Choroid plexus epithelial cell (primary cell): ENCODE measurements at regions not wholly inside any gene's neighbourhood (a gene's known extent, or its start where the extent isn't known, plus 50 kb on each side); places are given as distances from the start of the nearest gene placed in this dataset.

Source experiments
- DNase-seq: peaks from one replicate; pipeline ENCODE4 v3.0.0-alpha.2; 2010; ENCODE audit warnings: low read depth
- H3K4me3 ChIP-seq: 2 replicates; pipeline ENCODE4 v1.5.1; 2011; ENCODE audit warnings: low read depth, mild to moderate bottlenecking, control low read depth, low read length, moderate library complexity
- TF ChIP-seq, protein P1 (sequence below): conservative IDR thresholded peaks from 2 replicates; pipeline ENCODE4 v1.5.1; 2011; ENCODE audit warnings: low read depth, mild to moderate bottlenecking, control low read depth, inconsistent platforms, low read length, moderate library complexity

DNA sequence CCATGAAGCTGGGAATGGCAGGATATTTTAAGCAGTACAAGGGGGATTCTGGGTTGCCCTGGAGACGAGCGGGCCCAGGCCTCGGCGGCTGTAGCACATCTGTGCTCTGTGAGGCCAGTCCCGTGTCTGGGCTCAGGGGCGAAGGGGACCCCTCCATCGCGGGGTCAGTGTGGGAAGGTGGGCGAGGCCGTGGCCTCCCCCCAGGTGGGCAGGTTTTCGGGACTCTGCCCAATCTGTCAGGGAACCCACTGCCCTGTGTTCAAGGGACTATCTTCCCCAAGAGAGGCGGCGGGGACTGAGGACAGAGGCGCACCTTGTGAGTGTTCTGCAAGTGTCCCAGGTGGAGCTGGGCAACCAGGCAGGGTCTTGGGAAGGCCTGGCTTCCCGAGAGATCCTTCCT is 336.6 kb downstream of the CTTN start:
- TF ChIP-seq, protein P1, sequence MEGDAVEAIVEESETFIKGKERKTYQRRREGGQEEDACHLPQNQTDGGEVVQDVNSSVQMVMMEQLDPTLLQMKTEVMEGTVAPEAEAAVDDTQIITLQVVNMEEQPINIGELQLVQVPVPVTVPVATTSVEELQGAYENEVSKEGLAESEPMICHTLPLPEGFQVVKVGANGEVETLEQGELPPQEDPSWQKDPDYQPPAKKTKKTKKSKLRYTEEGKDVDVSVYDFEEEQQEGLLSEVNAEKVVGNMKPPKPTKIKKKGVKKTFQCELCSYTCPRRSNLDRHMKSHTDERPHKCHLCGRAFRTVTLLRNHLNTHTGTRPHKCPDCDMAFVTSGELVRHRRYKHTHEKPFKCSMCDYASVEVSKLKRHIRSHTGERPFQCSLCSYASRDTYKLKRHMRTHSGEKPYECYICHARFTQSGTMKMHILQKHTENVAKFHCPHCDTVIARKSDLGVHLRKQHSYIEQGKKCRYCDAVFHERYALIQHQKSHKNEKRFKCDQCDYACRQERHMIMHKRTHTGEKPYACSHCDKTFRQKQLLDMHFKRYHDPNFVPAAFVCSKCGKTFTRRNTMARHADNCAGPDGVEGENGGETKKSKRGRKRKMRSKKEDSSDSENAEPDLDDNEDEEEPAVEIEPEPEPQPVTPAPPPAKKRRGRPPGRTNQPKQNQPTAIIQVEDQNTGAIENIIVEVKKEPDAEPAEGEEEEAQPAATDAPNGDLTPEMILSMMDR = no peak
- DNase-seq = no peak
- H3K4me3 ChIP-seq = no peak overlapping the region

- TF ChIP-seq, protein P1 = no peak
- no peak for DNase-seq
- H3K4me3 ChIP-seq = no peak overlapping the region
Measured at GRCh38 chr11:70735976-70736375, 337.6 kb downstream of the CTTN start.

DNA sequence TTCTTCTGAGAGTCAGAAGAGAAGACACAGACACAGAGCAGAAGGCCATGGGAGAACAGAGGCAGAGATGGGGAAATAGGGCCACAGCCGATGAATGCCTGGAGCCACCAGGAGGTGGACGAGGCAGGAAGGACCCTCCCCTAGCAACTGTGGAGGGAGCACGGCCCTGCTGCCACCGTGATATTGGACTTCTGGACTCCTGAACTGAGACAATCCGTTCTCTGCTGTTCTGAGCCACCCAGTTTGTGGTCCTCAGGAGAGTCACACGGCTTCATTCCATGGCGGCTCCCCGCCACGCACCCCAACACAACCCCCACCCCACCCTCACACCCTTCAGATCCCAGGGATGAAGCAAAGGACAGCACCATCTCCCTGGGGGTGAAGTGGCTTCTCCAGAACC is 338.1 kb downstream of the CTTN start:
- no peak overlapping the region for H3K4me3 ChIP-seq
- TF ChIP-seq, protein P1 = no peak

DNA sequence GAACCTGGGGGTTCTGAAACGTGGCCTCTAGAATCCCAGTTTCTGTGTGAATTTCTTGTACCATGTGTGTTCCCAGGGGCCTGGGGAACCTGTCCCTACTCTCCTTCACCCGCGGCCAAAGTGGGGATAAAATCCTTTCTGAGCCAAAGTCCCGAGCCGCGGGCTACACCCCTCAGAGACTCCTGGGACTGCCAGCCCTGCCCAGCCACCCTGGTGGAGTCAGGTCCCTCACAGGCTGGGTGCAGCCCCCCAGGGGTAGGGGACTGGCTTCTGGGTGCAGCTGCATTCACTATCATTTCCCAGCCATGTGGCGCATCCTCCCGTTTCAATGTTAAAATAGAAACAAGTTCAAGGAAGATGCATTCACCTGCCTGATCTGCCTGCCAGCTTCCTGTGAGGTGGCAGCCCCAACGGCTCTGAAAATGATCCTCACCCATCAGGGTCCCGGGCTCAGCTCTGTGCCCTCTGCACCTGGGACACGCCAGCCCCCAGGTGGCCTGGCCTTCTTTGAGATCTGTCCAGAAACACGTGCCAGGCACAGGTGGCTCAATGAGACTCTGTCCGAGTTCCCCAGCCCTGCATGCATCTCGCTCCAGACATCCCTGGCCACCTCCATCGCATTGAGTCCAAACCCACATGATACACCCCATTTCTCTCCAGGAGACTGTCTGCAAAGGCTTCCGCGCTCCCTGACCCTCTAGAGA is 338.8 kb downstream of the CTTN start:
- TF ChIP-seq, protein P1 = no peak
- DNase-seq = no peak
- no peak overlapping the region for H3K4me3 ChIP-seq

More for the DNA sequence above, 338.1 kb downstream of the CTTN start:
- no peak for DNase-seq

DNA sequence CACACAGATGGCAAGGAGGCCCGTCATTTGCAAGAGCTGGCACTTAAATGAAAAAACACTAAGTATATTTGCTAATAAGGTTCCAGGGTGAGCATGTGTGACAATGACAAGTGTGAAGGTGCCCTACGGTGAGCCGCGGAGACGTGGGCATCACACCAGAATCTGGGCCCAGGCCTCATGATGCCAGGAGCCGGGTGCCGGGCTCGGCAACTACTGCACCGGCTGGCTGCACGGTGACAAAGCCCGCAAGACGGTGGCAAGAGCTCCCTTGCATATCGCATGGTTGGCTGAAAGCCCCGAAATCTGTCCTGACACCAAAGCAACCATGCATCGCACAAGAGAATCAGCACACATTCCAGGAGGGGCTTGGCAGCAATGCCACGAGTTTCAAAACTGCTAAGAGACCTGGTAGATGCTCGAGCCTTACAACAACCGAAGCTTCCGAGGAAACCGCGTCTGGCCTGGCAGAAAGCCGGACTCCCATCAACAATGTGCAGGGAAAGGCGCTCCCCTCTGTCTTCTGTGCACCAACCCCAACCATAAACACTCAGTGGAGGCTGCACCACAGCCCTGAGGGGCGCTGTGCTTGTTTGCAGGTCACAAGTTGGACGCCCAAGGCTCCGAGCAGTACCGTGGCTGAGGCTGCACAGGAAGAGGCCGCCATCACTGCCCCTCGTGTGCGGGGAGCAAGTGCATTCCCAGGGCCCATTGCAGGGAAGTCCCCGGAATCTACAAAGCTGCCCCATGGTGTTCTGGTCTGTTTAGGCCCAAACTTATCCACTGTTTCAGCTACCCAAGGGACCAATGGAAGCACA is 339.7 kb downstream of the CTTN start:
- no peak for DNase-seq
- TF ChIP-seq, protein P1 = no peak
- H3K4me3 ChIP-seq = no peak overlapping the region

DNA sequence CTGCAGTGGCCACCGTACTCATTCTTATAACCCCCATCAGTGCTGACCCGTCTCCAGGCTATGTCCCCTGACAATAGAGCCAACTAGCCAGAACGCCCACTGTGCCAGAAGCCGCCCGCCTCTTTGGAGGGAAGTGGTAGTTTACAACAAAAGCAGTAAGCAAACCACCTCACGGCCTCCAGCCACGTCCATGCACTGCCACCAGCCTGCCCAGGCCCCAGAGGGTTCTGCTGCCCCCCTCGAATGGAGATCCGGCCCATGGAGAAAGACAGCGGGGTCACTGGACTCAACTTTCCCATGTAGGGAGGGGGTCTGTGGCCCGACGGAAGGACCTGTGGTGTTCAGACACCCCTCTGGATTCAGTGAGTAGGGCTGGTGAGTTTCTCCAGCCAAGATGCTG is 340.3 kb downstream of the CTTN start:
- no peak overlapping the region for H3K4me3 ChIP-seq
- TF ChIP-seq, protein P1 = no peak
- no peak for DNase-seq
